GM13977 (cell line): ENCODE measurements at regions not wholly inside any gene's neighbourhood (a gene's known extent, or its start where the extent isn't known, plus 50 kb on each side); places are given as distances from the start of the nearest gene placed in this dataset.

ENCODE experiments used
- DNase-seq: peaks from one replicate; pipeline ENCODE4 v3.0.0; 2012; ENCODE audit warnings: low spot score
- in situ Hi-C: fragments of 300-500 bp; cut with MboI; formaldehyde crosslinking; loops from one replicate; pipeline ENCODE4 v1.12.0; 2022; ENCODE audit warnings: low sequenced_read_pairs, low pct_unique_long_range_greater_than_20kb, mixed read lengths, inconsistent platforms; ENCODE audit not compliant: unreplicated experiment
- TF ChIP-seq, protein P1 (sequence below): IDR thresholded peaks from 2 replicates; pipeline ENCODE4 v1.5.1; 2012; ENCODE audit warnings: mild to moderate bottlenecking, control low read depth; ENCODE audit not compliant: insufficient read depth; ENCODE audit errors: extremely low read depth, missing control alignments

DNA sequence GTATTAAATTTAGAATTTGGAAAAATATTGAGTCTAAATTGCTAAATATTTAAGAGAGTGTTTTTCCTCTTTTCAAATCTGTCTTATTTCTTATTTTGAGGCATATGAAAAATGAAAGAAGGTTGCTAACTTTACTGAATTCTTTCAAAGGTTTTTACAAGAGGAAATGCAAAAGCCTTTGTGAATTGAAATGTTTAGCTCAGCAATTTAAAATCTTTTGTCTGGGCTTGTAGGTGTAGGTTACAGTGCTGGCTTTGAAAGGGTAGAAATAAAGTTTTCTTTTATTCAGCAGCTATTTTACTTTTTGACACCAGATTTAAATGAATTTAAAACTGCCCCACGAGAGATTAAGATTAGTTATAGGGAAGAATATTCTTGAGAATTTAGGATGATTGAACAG, 192.0 kb downstream of the CDH7 start:
- TF ChIP-seq, protein P1, sequence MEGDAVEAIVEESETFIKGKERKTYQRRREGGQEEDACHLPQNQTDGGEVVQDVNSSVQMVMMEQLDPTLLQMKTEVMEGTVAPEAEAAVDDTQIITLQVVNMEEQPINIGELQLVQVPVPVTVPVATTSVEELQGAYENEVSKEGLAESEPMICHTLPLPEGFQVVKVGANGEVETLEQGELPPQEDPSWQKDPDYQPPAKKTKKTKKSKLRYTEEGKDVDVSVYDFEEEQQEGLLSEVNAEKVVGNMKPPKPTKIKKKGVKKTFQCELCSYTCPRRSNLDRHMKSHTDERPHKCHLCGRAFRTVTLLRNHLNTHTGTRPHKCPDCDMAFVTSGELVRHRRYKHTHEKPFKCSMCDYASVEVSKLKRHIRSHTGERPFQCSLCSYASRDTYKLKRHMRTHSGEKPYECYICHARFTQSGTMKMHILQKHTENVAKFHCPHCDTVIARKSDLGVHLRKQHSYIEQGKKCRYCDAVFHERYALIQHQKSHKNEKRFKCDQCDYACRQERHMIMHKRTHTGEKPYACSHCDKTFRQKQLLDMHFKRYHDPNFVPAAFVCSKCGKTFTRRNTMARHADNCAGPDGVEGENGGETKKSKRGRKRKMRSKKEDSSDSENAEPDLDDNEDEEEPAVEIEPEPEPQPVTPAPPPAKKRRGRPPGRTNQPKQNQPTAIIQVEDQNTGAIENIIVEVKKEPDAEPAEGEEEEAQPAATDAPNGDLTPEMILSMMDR = no peak
- in situ Hi-C loops = no loop called here
- no peak for DNase-seq

DNA sequence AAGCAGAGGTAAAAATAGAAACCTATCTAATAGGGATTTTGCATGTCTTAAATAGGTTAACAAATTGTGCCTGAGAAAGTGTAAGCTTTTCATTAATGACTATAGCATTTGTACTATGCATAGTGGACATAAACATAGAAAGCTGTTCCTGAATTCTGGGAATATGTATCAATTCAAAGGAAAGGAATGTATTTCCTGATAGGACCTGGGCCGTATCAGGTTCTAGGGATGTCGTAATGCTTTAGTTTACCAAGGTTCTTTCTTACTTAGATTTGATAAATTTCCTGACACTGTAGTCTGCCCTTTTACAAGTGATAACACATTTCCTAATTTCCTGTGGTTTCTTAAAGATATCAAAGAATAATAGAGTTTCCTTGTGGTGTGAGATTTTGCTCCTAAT, 191.3 kb downstream of the CDH7 start:
- DNase-seq = no peak
- TF ChIP-seq, protein P1 = no peak
- in situ Hi-C loops = no loop called here

DNA sequence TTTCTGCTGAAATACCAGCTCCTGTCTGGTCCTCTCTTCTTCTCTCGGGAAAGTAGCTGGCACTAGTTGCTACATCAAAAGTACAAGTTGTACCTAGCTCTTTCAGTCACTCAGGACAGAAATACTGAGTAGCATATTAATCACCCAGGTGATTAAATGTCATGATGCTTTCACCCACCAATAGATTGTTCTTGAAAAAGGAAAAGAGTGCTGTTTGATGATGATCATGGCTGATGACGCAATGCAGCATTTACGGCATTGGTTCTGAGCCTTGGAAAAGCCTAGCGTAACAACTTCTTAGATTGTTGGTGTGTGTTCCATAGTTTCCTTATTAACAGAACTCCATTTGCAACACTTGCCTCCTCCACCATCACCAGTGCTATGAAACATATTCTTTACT, 190.7 kb downstream of the CDH7 start:
- in situ Hi-C loops = no loop called here
- TF ChIP-seq, protein P1 = no peak
- no peak for DNase-seq
